HG03565 (cell line): ENCODE measurements at regions not wholly inside any gene's neighbourhood (a gene's known extent, or its start where the extent isn't known, plus 50 kb on each side); places are given as distances from the start of the nearest gene placed in this dataset.

Source experiments
- ATAC-seq: cut with Tn5 transposase; IDR thresholded peaks from one replicate; pipeline ENCODE4 v1.9.1; 2021; ENCODE audit warnings: mild to moderate bottlenecking, moderate library complexity; ENCODE audit not compliant: unreplicated experiment

DNA sequence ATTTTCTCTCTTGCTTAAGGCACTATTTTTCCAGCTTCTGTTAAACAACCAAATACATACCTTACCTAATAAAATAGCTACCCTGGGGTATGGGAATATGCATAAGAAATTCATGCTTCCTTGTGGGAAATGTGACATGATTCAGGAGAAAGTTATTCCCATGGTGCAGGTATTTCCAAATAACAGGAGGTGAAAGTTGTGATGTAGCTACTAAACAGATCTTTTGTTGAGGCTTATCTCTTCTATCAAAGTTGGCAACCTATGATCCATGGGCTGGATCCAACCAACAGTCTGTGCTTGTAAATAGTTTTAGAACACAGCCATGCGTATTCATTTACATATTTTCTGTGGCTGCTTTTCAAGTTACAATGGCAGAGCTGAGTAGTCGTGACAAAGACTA is 177.8 kb upstream of the NBEA start:
- no peak for ATAC-seq

DNA sequence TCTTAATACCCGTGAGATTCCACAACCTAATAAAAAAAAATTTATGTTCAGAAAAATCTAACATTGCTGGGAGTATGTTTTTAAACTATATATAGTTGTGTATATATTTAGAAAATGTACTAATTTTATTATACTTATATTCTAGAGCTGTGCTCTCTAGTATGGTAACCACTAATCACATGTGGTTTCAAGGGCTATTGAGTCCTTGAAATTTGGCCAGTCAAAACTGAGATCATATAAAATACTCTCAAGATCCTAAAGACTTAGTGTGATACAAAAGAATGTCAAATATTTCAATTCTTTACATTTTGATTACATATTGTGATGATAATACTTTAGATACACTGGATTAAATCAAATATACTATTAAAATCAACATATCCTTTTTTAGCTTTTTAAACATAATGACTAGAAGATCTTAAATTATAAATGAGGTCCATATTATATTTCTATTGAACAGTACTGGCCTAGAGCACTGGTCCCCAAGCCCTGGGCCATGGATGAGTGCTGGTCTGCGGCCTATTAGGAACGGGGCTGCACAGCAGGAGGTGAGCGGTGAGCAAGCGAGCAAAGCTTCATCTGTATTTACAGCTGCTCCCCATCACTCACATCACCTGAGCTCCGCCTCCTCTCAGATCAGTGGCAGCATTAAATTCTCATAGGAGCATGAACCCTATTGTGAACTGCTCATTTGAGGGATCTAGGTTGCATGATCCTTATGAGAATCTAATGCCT is 176.5 kb upstream of the NBEA start:
- ATAC-seq = no peak

DNA sequence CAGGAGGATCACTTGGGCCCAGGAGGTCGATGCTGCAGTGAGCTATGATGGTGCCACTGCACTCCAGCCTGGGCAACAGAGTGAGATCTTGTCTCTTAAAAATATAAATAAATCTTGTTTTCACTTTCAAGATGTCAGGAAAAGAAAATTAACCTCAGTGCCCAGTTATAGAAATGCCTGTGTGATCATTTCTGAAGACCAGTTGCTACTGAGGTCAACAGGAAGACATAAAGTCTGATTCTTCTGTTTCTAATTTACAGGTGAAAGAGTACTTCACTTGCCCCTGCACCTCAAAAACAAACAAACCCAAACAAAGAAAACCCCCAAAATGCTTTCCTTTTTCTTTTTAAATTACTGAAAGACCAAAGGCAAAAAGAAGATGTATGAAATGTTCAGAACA is 174.3 kb upstream of the NBEA start:
- ATAC-seq = no peak

GRCh38 chr13:34772206-34772605 is 169.9 kb upstream of the NBEA start:
- ATAC-seq = no peak

DNA sequence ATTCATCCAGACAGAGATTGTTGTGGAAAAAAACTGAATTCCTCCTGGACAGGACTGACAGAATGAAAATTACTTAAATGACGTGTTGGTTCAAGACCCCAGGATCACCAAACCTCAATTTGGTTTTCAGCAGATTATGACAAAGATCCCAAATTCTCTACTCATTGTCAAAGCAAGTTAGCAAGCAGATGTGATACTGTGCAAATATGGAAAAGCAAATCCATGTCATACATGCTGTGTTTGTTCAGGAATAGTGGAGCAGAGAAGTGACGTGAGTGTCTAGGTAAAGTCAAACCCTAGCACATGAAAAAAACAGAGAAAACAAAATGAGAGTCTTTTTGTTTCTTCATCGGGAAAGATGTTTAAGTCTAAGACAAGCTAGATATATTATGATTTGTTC is 169.2 kb upstream of the NBEA start:
- ATAC-seq = no peak

- ATAC-seq = no peak
These were observed 165.6 kb upstream of the NBEA start for GRCh38 chr13:34776390-34776981.

- ATAC-seq = no peak
These were observed 164.8 kb upstream of the NBEA start for GRCh38 chr13:34777089-34777913.

DNA sequence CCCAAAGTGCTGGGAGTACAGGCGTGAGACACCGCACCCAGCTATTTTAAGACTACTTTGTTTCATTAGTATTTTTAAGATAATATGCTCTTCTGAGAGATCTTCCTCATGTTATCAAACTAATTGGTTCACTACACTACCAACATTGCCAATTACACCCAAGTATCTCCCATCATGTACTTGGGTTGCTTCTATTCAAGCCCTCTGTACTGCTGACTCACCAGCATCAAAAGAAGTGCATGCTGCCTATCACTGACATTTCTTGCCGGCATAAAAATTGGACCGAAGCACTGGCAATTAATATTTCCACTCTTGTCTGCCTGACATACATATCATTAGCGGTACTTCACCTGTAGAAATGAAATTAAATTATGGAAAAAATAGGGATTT is 164.2 kb upstream of the NBEA start:
- ATAC-seq = no peak

GRCh38 chr13:34779171-34779570 is 162.9 kb upstream of the NBEA start:
- no peak for ATAC-seq

DNA sequence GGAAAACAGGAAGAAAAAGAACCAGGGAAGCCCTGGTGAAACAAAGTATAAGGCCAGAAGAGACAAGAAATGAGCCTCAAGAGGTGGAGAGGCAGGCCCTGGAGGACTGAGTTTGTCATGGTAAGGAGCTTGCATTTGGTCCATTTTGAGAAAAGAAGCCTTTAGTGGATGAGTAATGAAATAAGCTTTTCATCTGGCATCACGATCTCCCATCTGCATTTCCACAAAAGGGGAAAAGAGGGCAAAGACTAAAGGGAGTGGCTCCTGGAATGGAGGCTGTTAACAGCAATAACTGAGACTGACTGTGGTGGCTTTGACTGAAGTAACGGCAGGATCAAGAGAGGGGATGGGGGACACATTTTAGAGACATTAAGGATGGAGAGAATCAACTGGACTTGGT is 148.8 kb upstream of the NBEA start:
- no peak for ATAC-seq

DNA sequence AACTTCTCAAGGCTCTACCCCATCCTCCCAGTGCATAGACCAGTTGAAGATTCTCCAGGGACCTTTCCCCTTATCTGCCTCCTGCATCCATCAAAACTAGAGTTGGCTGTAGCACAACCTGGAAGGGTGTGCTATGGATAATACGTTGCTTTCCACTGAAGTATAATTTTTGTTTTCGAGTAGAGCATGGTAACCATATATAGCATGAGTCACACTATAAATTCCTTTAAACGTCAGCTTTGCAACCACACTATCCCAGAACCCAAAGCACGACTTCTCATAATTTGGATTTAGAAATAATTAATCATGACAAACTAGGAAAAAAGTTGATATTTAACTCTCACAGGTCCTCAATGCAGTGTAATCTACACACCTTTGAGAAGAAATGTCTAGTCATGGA is 138.3 kb upstream of the NBEA start:
- ATAC-seq = no peak

DNA sequence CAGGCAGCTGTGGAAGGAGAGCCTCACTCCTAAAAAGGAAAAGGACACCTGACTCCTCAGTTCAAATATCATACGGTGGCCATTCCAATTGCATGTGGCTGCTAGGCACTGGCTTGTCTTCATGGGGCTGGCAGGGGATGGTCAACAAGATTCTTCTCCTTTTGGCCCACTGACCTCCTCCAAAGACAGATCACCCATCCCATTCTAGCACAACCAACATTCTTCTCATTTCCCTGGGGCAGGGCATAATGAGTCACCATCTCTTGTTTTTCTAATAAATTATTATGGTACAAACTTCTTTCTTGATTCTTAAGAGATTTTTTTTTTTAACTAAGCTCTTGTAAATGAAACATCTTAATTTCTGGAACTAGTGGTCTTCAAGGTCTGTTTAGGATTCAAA is 136.7 kb upstream of the NBEA start:
- no peak for ATAC-seq

DNA sequence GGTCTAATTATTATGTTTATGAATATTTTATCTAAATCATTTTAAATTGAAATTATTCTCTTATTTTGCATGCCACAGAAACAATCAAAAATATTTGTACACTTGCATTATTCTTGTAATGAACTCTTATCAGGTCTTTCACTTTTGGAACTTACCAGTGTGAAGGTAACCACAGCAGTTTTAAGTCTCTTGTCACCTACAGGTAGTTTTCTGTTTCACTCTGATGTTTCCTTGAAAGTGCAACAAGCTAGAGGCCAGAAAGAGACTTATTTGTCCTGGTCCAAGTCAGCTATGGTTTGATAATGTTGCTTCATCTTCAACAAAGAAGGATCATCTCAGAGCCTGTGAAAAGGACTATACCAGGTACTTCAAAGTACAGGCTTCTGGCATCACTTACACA is 133.4 kb upstream of the NBEA start:
- ATAC-seq = no peak

DNA sequence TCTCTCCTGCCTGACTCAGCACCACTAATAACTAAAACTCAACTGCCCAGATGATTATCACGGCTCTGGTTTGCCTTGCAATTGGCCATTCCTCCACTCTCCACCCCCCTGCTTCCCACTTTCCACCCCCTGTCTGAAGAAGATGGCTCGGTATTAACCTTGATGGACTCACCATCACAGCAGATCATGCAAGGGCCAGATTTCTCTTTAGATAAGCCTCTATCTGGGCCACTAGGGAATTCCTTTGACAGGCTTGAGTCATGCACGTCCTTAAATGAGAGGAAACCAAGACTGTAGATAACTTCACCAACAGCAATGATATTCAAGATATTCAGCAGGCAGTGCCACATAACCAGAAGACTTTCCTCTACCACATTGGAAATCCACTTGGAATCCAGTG is 131.1 kb upstream of the NBEA start:
- no peak for ATAC-seq

DNA sequence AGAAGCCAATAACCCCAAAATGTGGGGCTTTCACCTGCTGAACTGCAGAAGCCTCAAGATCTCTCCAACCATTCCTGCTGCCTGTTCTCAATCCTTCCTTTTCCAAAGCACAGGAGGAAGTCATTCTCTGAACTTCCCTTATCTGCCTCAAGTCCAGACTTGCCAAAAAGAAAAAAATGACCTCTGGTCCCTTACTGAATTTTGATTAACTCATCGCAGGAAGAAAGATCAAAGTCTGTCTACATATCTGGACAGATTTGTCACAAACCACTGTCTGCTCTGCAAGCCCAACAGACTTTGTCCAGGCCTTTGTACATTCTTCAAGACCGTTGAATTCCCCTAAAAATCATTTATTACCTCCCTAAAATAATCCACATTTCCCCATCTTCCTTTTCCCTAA is 126.5 kb upstream of the NBEA start:
- no peak for ATAC-seq

DNA sequence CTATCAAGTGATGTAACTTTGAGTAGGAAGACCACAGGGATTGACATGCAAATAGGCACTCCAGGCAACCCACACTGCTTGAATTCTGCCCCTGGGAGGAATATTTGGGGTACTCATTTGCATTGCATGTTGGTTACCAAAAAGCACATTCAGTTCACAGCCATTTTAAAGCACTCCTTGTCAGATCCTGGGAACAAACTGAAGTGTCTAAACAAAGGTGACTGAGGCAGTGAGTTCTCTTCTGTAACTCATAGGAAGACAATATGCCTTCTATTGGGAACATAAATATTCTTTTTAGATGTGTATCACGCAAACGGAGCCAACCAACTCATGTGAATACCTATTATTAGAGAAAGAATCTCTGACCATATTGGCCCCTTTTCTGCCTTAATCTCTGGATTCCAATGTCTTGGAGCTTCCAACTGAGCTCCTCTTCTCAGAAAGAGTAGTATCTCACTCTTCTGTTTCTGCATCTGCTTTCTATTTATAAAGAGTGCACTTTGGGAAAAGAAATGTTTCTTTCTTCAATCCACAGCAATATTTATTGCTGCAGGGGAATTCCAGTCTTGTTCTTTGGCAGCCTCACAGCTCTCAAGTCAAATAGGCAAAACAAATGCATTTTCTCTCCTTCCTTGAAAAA is 125.7 kb upstream of the NBEA start:
- no peak for ATAC-seq

- ATAC-seq = no peak
These were observed 125.0 kb upstream of the NBEA start for GRCh38 chr13:34816908-34817665.

GRCh38 chr13:34822650-34823049 is 119.4 kb upstream of the NBEA start:
- ATAC-seq = no peak

DNA sequence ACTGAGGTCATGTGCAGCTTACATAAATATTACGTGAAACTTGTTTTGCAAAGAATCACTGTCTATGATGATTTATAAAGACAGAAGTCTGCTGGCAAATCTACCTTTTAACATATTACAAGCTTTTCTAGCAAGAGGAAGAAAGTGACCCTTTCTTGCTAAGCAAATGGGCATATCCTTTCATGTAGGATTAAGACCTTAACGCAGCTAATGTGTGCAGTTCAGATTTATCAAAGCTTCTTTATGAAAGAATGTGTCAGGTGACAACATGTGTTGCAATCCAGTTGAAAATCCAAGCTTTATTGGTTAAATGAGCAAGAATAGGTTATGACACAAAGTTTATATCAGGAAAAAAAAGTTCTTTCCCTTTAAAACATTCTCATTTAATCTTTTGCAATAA is 115.6 kb upstream of the NBEA start:
- ATAC-seq = no peak

- no peak for ATAC-seq
These were observed 108.4 kb upstream of the NBEA start for GRCh38 chr13:34833562-34834182.
